ENCODE measurements at regions not wholly inside any gene's neighbourhood (a gene's known extent, or its start where the extent isn't known, plus 50 kb on each side); places are given as distances from the start of the nearest gene placed in this dataset.

DNA sequence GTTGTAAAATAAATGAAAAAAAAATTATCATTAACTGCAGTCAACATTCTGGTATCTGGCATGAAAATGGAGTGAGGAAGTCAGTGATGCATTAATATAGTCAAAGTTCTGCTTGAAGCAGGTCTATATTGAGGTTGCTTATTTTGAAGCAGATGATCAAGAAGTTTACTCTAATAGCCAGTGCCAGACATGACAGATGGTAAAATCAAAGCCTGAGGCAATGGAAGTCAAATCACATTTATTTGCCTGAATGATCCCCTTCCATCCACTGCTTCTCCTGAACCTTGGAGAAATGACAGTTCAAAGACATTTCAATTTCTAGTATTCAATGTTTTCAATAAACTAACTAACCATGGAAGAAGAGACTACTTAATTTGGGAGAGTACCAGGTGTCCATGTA is 430.0 kb downstream of the FAM181B start:
- Histone ChIP-seq H3F3A (ENCODE audit: control insufficient read depth, insufficient read depth) (no peaks in the 10 kb centered on the region), H3K36me3 (ENCODE audit: control insufficient read depth, low read length) (no peaks in the 10 kb centered on the region), H3K27ac (ENCODE audit: low read depth, low read length) (no peak overlapping the region), H3K9me3 (ENCODE audit: control insufficient read depth, insufficient read depth, low read length) (no peaks in the 10 kb centered on the region), H3K4me2 (ENCODE audit: low read length) (no peak overlapping the region), H3K27me3 (ENCODE audit: control insufficient read depth, low read length) (no peaks in the 10 kb centered on the region), H4K20me1 (ENCODE audit: control insufficient read depth, insufficient read depth, low read depth, low read length) (no peaks in the 10 kb centered on the region), H3K4me3 (ENCODE audit: low read length) (no peak overlapping the region), H3K79me2 (ENCODE audit: control insufficient read depth, low read length) (no peaks in the 10 kb centered on the region), H3K4me1 (ENCODE audit: control insufficient read depth, low read length) (no peaks in the 10 kb centered on the region), H3K9me2 (replicated peaks; ENCODE audit: control insufficient read depth, low read length) (no peaks in the 10 kb centered on the region)
- TF ChIP-seq, protein P1, sequence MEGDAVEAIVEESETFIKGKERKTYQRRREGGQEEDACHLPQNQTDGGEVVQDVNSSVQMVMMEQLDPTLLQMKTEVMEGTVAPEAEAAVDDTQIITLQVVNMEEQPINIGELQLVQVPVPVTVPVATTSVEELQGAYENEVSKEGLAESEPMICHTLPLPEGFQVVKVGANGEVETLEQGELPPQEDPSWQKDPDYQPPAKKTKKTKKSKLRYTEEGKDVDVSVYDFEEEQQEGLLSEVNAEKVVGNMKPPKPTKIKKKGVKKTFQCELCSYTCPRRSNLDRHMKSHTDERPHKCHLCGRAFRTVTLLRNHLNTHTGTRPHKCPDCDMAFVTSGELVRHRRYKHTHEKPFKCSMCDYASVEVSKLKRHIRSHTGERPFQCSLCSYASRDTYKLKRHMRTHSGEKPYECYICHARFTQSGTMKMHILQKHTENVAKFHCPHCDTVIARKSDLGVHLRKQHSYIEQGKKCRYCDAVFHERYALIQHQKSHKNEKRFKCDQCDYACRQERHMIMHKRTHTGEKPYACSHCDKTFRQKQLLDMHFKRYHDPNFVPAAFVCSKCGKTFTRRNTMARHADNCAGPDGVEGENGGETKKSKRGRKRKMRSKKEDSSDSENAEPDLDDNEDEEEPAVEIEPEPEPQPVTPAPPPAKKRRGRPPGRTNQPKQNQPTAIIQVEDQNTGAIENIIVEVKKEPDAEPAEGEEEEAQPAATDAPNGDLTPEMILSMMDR (IDR thresholded peaks at IDR 0.05; ENCODE audit: low read depth, low read length, poor library complexity, severe bottlenecking), result no peak
- TF ChIP-seq EZH2phosphoT487 (IDR thresholded peaks at IDR 0.05; ENCODE audit: borderline replicate concordance, low read length), result no peak

DNA sequence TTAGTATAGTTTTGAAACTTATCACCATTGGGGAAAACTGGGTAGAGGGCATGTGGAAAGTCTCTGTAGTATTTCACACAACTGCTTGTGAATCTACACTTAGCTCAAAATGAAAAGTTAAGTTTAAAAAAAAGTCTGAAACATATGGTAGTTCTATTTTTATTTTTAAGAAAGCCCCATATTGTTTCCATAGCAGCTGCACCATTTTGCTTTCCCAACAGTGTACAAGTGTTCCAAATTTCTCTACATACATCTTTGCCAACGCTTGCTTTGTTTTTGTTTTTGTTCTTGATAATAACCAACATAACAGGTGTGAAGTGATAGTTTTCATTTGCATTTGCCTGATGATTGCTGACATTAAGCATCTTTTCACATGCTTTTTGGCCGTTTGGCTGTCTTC is 445.2 kb downstream of the FAM181B start:
- TF ChIP-seq, protein P1 (IDR thresholded peaks at IDR 0.05; ENCODE audit: low read depth, low read length, poor library complexity, severe bottlenecking), result no peak
- TF ChIP-seq EZH2phosphoT487 (IDR thresholded peaks at IDR 0.05; ENCODE audit: borderline replicate concordance, low read length), result no peak
- H3K79me2 ChIP-seq (ENCODE audit: control insufficient read depth, low read length), result no peaks in the 10 kb centered on the region
- no peaks in the 10 kb centered on the region for H3F3A ChIP-seq (ENCODE audit: control insufficient read depth, insufficient read depth)

DNA sequence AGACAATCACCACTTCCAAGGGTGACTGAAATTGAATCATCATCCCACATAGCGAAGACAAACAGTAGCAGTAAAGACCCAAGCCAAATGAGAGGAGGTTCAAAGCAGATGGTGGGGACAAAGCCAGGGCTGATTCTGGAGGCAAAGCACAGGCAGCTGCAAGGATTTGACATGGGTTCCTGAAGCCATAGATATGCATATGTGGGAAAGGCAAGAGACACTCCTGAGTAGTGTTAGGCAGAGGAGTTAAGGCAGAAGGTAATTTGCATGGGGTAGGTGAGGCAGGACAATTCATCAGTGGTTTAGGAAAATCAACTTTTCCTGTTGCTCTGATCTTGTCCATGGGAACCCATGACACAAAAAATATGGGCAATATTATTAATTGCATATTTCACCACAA is 462.8 kb downstream of the FAM181B start:
- Histone ChIP-seq H3K79me2 (ENCODE audit: control insufficient read depth, low read length) (no peaks in the 10 kb centered on the region), H3K27me3 (ENCODE audit: control insufficient read depth, low read length) (no peaks in the 10 kb centered on the region), H3K4me3 (ENCODE audit: low read length) (no peak overlapping the region), H3K36me3 (ENCODE audit: control insufficient read depth, low read length) (no peaks in the 10 kb centered on the region), H3K9me3 (ENCODE audit: control insufficient read depth, insufficient read depth, low read length) (no peaks in the 10 kb centered on the region), H3F3A (ENCODE audit: control insufficient read depth, insufficient read depth) (no peaks in the 10 kb centered on the region), H4K20me1 (ENCODE audit: control insufficient read depth, insufficient read depth, low read depth, low read length) (no peaks in the 10 kb centered on the region), H3K27ac (ENCODE audit: low read depth, low read length) (no peak overlapping the region), H3K9me2 (replicated peaks; ENCODE audit: control insufficient read depth, low read length) (no peaks in the 10 kb centered on the region), H3K4me1 (ENCODE audit: control insufficient read depth, low read length) (no peaks in the 10 kb centered on the region), H3K4me2 (ENCODE audit: low read length) (no peak overlapping the region)
- TF ChIP-seq EZH2phosphoT487 (IDR thresholded peaks at IDR 0.05; ENCODE audit: borderline replicate concordance, low read length), result no peak
- TF ChIP-seq, protein P1 (IDR thresholded peaks at IDR 0.05; ENCODE audit: low read depth, low read length, poor library complexity, severe bottlenecking), result no peak

More for the DNA sequence above, 445.2 kb downstream of the FAM181B start:
- Histone ChIP-seq H3K4me3 (ENCODE audit: low read length) (no peak overlapping the region), H4K20me1 (ENCODE audit: control insufficient read depth, insufficient read depth, low read depth, low read length) (no peaks in the 10 kb centered on the region), H3K4me2 (ENCODE audit: low read length) (no peak overlapping the region), H3K27me3 (ENCODE audit: control insufficient read depth, low read length) (0 out of 2 replicates have a peak, but pooled peaks cover 4% of the 10 kb centered on the region), H3K4me1 (ENCODE audit: control insufficient read depth, low read length) (no peaks in the 10 kb centered on the region), H3K36me3 (ENCODE audit: control insufficient read depth, low read length) (no peaks in the 10 kb centered on the region), H3K27ac (ENCODE audit: low read depth, low read length) (no peak overlapping the region), H3K9me2 (replicated peaks; ENCODE audit: control insufficient read depth, low read length) (no peaks in the 10 kb centered on the region), H3K9me3 (ENCODE audit: control insufficient read depth, insufficient read depth, low read length) (no peaks in the 10 kb centered on the region)

DNA sequence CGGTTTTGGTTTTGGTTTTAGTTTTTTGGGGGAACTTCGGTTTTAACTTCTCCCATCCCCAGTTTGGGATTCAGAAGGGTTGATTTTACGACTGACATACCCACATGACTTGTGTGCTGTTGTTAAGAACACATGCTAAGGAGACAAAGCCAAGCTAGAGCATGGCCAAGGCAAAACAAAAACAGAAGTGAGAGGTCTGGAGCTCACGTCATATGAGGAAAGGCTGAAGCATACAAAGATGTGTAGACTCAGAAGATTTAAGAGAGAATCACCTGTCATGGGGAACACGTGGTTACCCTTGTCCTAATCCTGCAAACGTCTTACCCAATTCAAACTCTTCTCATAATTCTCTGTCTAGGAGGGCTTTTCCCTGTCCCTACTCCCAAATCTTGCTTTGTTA is 465.0 kb downstream of the FAM181B start:
- Histone ChIP-seq H4K20me1 (ENCODE audit: control insufficient read depth, insufficient read depth, low read depth, low read length) (no peaks in the 10 kb centered on the region), H3K9me2 (replicated peaks; ENCODE audit: control insufficient read depth, low read length) (no peaks in the 10 kb centered on the region), H3K27me3 (ENCODE audit: control insufficient read depth, low read length) (no peaks in the 10 kb centered on the region), H3K4me1 (ENCODE audit: control insufficient read depth, low read length) (no peaks in the 10 kb centered on the region), H3K4me2 (ENCODE audit: low read length) (no peak overlapping the region), H3K9me3 (ENCODE audit: control insufficient read depth, insufficient read depth, low read length) (no peaks in the 10 kb centered on the region), H3K79me2 (ENCODE audit: control insufficient read depth, low read length) (no peaks in the 10 kb centered on the region), H3K4me3 (ENCODE audit: low read length) (no peak overlapping the region), H3K36me3 (ENCODE audit: control insufficient read depth, low read length) (no peaks in the 10 kb centered on the region), H3K27ac (ENCODE audit: low read depth, low read length) (no peak overlapping the region), H3F3A (ENCODE audit: control insufficient read depth, insufficient read depth) (no peaks in the 10 kb centered on the region)
- no peak for TF ChIP-seq EZH2phosphoT487 (IDR thresholded peaks at IDR 0.05; ENCODE audit: borderline replicate concordance, low read length)
- TF ChIP-seq, protein P1 (IDR thresholded peaks at IDR 0.05; ENCODE audit: low read depth, low read length, poor library complexity, severe bottlenecking), result no peak
